ENCODE measurements at regions not wholly inside any gene's neighbourhood (a gene's known extent, or its start where the extent isn't known, plus 50 kb on each side); places are given as distances from the start of the nearest gene placed in this dataset.

DNA sequence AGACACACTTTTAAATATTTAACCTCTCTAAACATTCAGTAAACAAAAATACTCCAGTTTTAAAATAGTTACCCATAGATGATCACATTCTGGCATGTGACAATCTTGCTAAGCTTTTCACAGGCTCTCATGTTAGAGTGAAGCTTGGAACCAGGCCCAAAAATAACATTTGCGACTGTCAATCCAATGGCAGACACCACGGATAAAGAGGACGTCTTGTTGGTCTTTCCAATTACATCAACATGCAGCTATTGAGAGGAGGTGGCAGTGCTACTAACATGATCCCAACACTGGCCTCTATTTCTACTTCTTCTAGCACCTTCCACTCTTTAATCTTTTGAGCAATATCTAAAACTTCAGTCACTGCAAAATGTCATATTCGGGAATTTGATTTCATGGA, 970.8 kb upstream of the TENM3 start:
- TF ChIP-seq, protein P1, sequence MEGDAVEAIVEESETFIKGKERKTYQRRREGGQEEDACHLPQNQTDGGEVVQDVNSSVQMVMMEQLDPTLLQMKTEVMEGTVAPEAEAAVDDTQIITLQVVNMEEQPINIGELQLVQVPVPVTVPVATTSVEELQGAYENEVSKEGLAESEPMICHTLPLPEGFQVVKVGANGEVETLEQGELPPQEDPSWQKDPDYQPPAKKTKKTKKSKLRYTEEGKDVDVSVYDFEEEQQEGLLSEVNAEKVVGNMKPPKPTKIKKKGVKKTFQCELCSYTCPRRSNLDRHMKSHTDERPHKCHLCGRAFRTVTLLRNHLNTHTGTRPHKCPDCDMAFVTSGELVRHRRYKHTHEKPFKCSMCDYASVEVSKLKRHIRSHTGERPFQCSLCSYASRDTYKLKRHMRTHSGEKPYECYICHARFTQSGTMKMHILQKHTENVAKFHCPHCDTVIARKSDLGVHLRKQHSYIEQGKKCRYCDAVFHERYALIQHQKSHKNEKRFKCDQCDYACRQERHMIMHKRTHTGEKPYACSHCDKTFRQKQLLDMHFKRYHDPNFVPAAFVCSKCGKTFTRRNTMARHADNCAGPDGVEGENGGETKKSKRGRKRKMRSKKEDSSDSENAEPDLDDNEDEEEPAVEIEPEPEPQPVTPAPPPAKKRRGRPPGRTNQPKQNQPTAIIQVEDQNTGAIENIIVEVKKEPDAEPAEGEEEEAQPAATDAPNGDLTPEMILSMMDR (IDR thresholded peaks at IDR 0.05): no peak
- TF ChIP-seq POLR2A (IDR thresholded peaks at IDR 0.05) (no peak), EP300 (IDR thresholded peaks at IDR 0.05) (no peak)
